ENCODE measurements at regions not wholly inside any gene's neighbourhood (a gene's known extent, or its start where the extent isn't known, plus 50 kb on each side); places are given as distances from the start of the nearest gene placed in this dataset.

GRCh38 chr12:100703868-100704267 is 90.7 kb upstream of the ANO4 start:
- H3K9me3 ChIP-seq (ENCODE audit: low read length): no peaks in the 10 kb centered on the region
- no peaks in the 10 kb centered on the region for H3K36me3 ChIP-seq (ENCODE audit: insufficient read depth, low read length)
- no peak overlapping the region for H3K4me3 Mint-ChIP-seq
- no peaks in the 10 kb centered on the region for H3K4me1 Mint-ChIP-seq
- H3K27me3 Mint-ChIP-seq: no peaks in the 10 kb centered on the region
- no peaks in the 10 kb centered on the region for H3K27me3 ChIP-seq (ENCODE audit: insufficient read depth, low read length, poor library complexity, severe bottlenecking)
- peaks cover 0 to 2% (median 0%) of the 10 kb centered on the region in 5 donors for H3K9me3 Mint-ChIP-seq
- POLR2A ChIA-PET: no interaction called here
- H3K27ac ChIP-seq (ENCODE audit: low read depth, low read length): no peak overlapping the region
- no peak overlapping the region for H3K4me3 ChIP-seq (ENCODE audit: low read length)
- CTCF ChIA-PET: no interaction called here
- H3K27ac Mint-ChIP-seq: no peak overlapping the region
- H3K4me1 ChIP-seq (ENCODE audit: insufficient read depth, low read length): no peaks in the 10 kb centered on the region
- DNase-seq: no peak
- no peaks in the 10 kb centered on the region for H3K36me3 Mint-ChIP-seq

GRCh38 chr12:100706033-100706432 is 88.5 kb upstream of the ANO4 start:
- no peak overlapping the region for H3K4me3 Mint-ChIP-seq
- no peaks in the 10 kb centered on the region for H3K4me1 Mint-ChIP-seq
- POLR2A ChIA-PET: no interaction called here

GRCh38 chr12:100708591-100708990 is 86.0 kb upstream of the ANO4 start:
- peaks cover 0 to 5% (median 0%) of the 10 kb centered on the region in 5 donors for H3K9me3 Mint-ChIP-seq
- peaks cover 0 to 3% of the 10 kb centered on the region in 2 donors for H3K27me3 Mint-ChIP-seq
- H3K4me1 Mint-ChIP-seq: no peaks in the 10 kb centered on the region
- Histone ChIP-seq H3K9me3 (ENCODE audit: low read length) (no peaks in the 10 kb centered on the region), H3K27me3 (ENCODE audit: insufficient read depth, low read length, poor library complexity, severe bottlenecking) (no peaks in the 10 kb centered on the region), H3K4me3 (ENCODE audit: low read length) (no peak overlapping the region), H3K4me1 (ENCODE audit: insufficient read depth, low read length) (no peaks in the 10 kb centered on the region), H3K36me3 (ENCODE audit: insufficient read depth, low read length) (no peaks in the 10 kb centered on the region), H3K27ac (ENCODE audit: low read depth, low read length) (no peak overlapping the region)
- H3K36me3 Mint-ChIP-seq: no peaks in the 10 kb centered on the region
- ChIA-PET CTCF (no interaction called here), POLR2A (no interaction called here)
- H3K27ac Mint-ChIP-seq: no peak overlapping the region
- DNase-seq: no peak
- no peak overlapping the region for H3K4me3 Mint-ChIP-seq

More at GRCh38 chr12:100706033-100706432, 88.5 kb upstream of the ANO4 start:
- no peak overlapping the region for H3K27ac Mint-ChIP-seq
- no peaks in the 10 kb centered on the region for H3K36me3 Mint-ChIP-seq
- Histone ChIP-seq H3K27me3 (ENCODE audit: insufficient read depth, low read length, poor library complexity, severe bottlenecking) (no peaks in the 10 kb centered on the region), H3K36me3 (ENCODE audit: insufficient read depth, low read length) (no peaks in the 10 kb centered on the region), H3K9me3 (ENCODE audit: low read length) (no peaks in the 10 kb centered on the region), H3K4me3 (ENCODE audit: low read length) (no peak overlapping the region), H3K27ac (ENCODE audit: low read depth, low read length) (no peak overlapping the region), H3K4me1 (ENCODE audit: insufficient read depth, low read length) (no peaks in the 10 kb centered on the region)
- H3K27me3 Mint-ChIP-seq: no peaks in the 10 kb centered on the region
- CTCF ChIA-PET: interaction anchor here (1.0 kb wide), 1 partner anchor 11 kb away, joined by 4 read pairs; no protein-coding TSS in a partner anchor
- no peak for DNase-seq
- H3K9me3 Mint-ChIP-seq: peaks cover 0 to 3% (median 0%) of the 10 kb centered on the region in 5 donors

- Histone ChIP-seq H3K27me3 (ENCODE audit: insufficient read depth, low read length, poor library complexity, severe bottlenecking) (no peaks in the 10 kb centered on the region), H3K36me3 (ENCODE audit: insufficient read depth, low read length) (no peaks in the 10 kb centered on the region), H3K9me3 (ENCODE audit: low read length) (no peaks in the 10 kb centered on the region), H3K4me3 (ENCODE audit: low read length) (no peak overlapping the region), H3K4me1 (ENCODE audit: insufficient read depth, low read length) (no peaks in the 10 kb centered on the region), H3K27ac (ENCODE audit: low read depth, low read length) (no peak overlapping the region)
- Mint-ChIP-seq H3K9me3 (peaks cover 0 to 3% (median 0%) of the 10 kb centered on the region in 5 donors), H3K36me3 (no peaks in the 10 kb centered on the region), H3K4me3 (no peak overlapping the region), H3K27me3 (peaks cover 23 to 38% of the 10 kb centered on the region in 2 donors), H3K4me1 (no peaks in the 10 kb centered on the region), H3K27ac (no peak overlapping the region)
- DNase-seq: no peak
- ChIA-PET POLR2A (no interaction called here), CTCF (interaction anchor here (1.2 to 2.0 kb wide), 2 partner anchors 11 to 25 kb away, joined by 3 to 4 read pairs; no protein-coding TSS in a partner anchor)
These were observed 78.3 kb upstream of the ANO4 start for GRCh38 chr12:100715976-100716944.

- Mint-ChIP-seq H3K36me3 (no peaks in the 10 kb centered on the region), H3K4me3 (no peak overlapping the region), H3K9me3 (peaks cover 0 to 3% (median 0%) of the 10 kb centered on the region in 5 donors), H3K27ac (no peak overlapping the region), H3K27me3 (peaks cover 23 to 38% of the 10 kb centered on the region in 2 donors), H3K4me1 (no peaks in the 10 kb centered on the region)
- no peaks in the 10 kb centered on the region for H3K27me3 ChIP-seq (ENCODE audit: insufficient read depth, low read length, poor library complexity, severe bottlenecking)
- no peaks in the 10 kb centered on the region for H3K9me3 ChIP-seq (ENCODE audit: low read length)
- no peaks in the 10 kb centered on the region for H3K4me1 ChIP-seq (ENCODE audit: insufficient read depth, low read length)
- ChIA-PET CTCF (interaction anchor here (1.2 to 2.0 kb wide), 2 partner anchors 12 to 24 kb away, joined by 3 to 4 read pairs; no protein-coding TSS in a partner anchor), POLR2A (no interaction called here)
- no peak overlapping the region for H3K27ac ChIP-seq (ENCODE audit: low read depth, low read length)
- DNase-seq: no peak
- H3K4me3 ChIP-seq (ENCODE audit: low read length): no peak overlapping the region
- no peaks in the 10 kb centered on the region for H3K36me3 ChIP-seq (ENCODE audit: insufficient read depth, low read length)
These were observed 77.4 kb upstream of the ANO4 start for GRCh38 chr12:100716945-100717732.

GRCh38 chr12:100717733-100718067 is 76.9 kb upstream of the ANO4 start:
- DNase-seq: no peak
- CTCF ChIA-PET: interaction anchor here (2.0 kb wide), 1 partner anchor 12 kb away, joined by 4 read pairs; no protein-coding TSS in a partner anchor
- H3K36me3 ChIP-seq (ENCODE audit: insufficient read depth, low read length): no peaks in the 10 kb centered on the region
- H3K4me3 ChIP-seq (ENCODE audit: low read length): no peak overlapping the region
- Mint-ChIP-seq H3K4me1 (no peaks in the 10 kb centered on the region), H3K27ac (no peak overlapping the region), H3K36me3 (no peaks in the 10 kb centered on the region), H3K4me3 (no peak overlapping the region), H3K27me3 (peaks cover 23 to 38% of the 10 kb centered on the region in 2 donors), H3K9me3 (peaks cover 0 to 3% (median 0%) of the 10 kb centered on the region in 5 donors)
- H3K9me3 ChIP-seq (ENCODE audit: low read length): no peaks in the 10 kb centered on the region
- no peak overlapping the region for H3K27ac ChIP-seq (ENCODE audit: low read depth, low read length)
- no peaks in the 10 kb centered on the region for H3K4me1 ChIP-seq (ENCODE audit: insufficient read depth, low read length)
- POLR2A ChIA-PET: no interaction called here
- H3K27me3 ChIP-seq (ENCODE audit: insufficient read depth, low read length, poor library complexity, severe bottlenecking): no peaks in the 10 kb centered on the region

- H3K9me3 ChIP-seq (ENCODE audit: low read length): no peaks in the 10 kb centered on the region
- ChIA-PET POLR2A (no interaction called here), CTCF (no interaction called here)
- Mint-ChIP-seq H3K4me3 (no peak overlapping the region), H3K4me1 (no peaks in the 10 kb centered on the region), H3K27me3 (peaks cover 23 to 35% of the 10 kb centered on the region in 2 donors), H3K27ac (no peak overlapping the region), H3K9me3 (peaks cover 0 to 5% (median 0%) of the 10 kb centered on the region in 5 donors), H3K36me3 (no peaks in the 10 kb centered on the region)
- no peak for DNase-seq
- H3K36me3 ChIP-seq (ENCODE audit: insufficient read depth, low read length): no peaks in the 10 kb centered on the region
- no peak overlapping the region for H3K4me3 ChIP-seq (ENCODE audit: low read length)
- H3K4me1 ChIP-seq (ENCODE audit: insufficient read depth, low read length): no peaks in the 10 kb centered on the region
- no peaks in the 10 kb centered on the region for H3K27me3 ChIP-seq (ENCODE audit: insufficient read depth, low read length, poor library complexity, severe bottlenecking)
- no peak overlapping the region for H3K27ac ChIP-seq (ENCODE audit: low read depth, low read length)
These were observed 76.4 kb upstream of the ANO4 start for GRCh38 chr12:100718187-100718586.

Data from CD8-positive, alpha-beta memory T cell (primary cell).